PFSK-1 (cell line): ENCODE measurements at regions not wholly inside any gene's neighbourhood (a gene's known extent, or its start where the extent isn't known, plus 50 kb on each side); places are given as distances from the start of the nearest gene placed in this dataset.

Experiments
- FOXP2 ChIP-seq: optimal IDR thresholded peaks from 2 replicates; pipeline ENCODE3; 2011; ENCODE audit warnings: borderline replicate concordance, control low read depth, inconsistent platforms; ENCODE audit not compliant: insufficient read depth; ENCODE audit errors: extremely low read length, extremely low read depth
- POLR2AphosphoS5 ChIP-seq: IDR thresholded peaks from 2 replicates; pipeline ENCODE4 v1.6.1; 2012; ENCODE audit warnings: low read depth, mild to moderate bottlenecking, control low read depth, low read length, moderate library complexity
- REST ChIP-seq, 2 experiments: IDR thresholded peaks; 2 replicates each; pipeline versions ENCODE4 v1.6.1 to v1.8.0; 2011 to 2012; ENCODE audit warnings: low read depth in 2 of 2, low read length in 2 of 2, control low read depth in 1 of 2, inconsistent platforms in 1 of 2, mild to moderate bottlenecking in 1 of 2, moderate library complexity in 1 of 2; ENCODE audit not compliant: insufficient read depth in 1 of 2
- SIN3A ChIP-seq: IDR thresholded peaks from 2 replicates; pipeline ENCODE4 v1.6.1; 2012; ENCODE audit warnings: mild to moderate bottlenecking, low read length, moderate library complexity, borderline replicate concordance; ENCODE audit not compliant: insufficient read depth
- TAF1 ChIP-seq: IDR thresholded peaks from 2 replicates; pipeline ENCODE4 v1.6.1; 2012; ENCODE audit warnings: low read length, control low read depth, borderline replicate concordance; ENCODE audit not compliant: insufficient read depth

- no peak for TF ChIP-seq SIN3A
- no peak for TF ChIP-seq FOXP2
- no peak for TF ChIP-seq REST (IDR thresholded peaks at IDR 0.05; ENCODE audit: insufficient read depth in 1 of 2, low read depth in 2 of 2, low read length in 2 of 2)
- TF ChIP-seq TAF1, result no peak
- no peak for TF ChIP-seq POLR2AphosphoS5
Observed at GRCh38 chr5:39712316-39713249, 287.8 kb upstream of the DAB2 start.

GRCh38 chr5:39711821-39712220 is 287.0 kb upstream of the DAB2 start:
- no peak for TF ChIP-seq SIN3A
- no peak for TF ChIP-seq REST (IDR thresholded peaks at IDR 0.05; ENCODE audit: insufficient read depth in 1 of 2, low read depth in 2 of 2, low read length in 2 of 2)
- TF ChIP-seq FOXP2, result no peak
- TF ChIP-seq TAF1, result no peak
- TF ChIP-seq POLR2AphosphoS5, result no peak

- TF ChIP-seq FOXP2, result no peak
- TF ChIP-seq SIN3A, result no peak
- no peak for TF ChIP-seq TAF1
- TF ChIP-seq REST (IDR thresholded peaks at IDR 0.05; ENCODE audit: insufficient read depth in 1 of 2, low read depth in 2 of 2, low read length in 2 of 2), result no peak
- no peak for TF ChIP-seq POLR2AphosphoS5
Observed at GRCh38 chr5:39709032-39709431, 284.3 kb upstream of the DAB2 start.

GRCh38 chr5:39702928-39703327 is 278.1 kb upstream of the DAB2 start:
- TF ChIP-seq SIN3A (no peak), TAF1 (no peak), FOXP2 (no peak), REST (IDR thresholded peaks at IDR 0.05; ENCODE audit: insufficient read depth in 1 of 2, low read depth in 2 of 2, low read length in 2 of 2) (no peak), POLR2AphosphoS5 (no peak)
